K562 (cell line): ENCODE measurements at regions not wholly inside any gene's neighbourhood (a gene's known extent, or its start where the extent isn't known, plus 50 kb on each side); places are given as distances from the start of the nearest gene placed in this dataset.

ENCODE experiments used
- ARID1B ChIP-seq: fragments of 450-650 bp; IDR thresholded peaks from 2 replicates; pipeline ENCODE4 v1.6.1; 2016; ENCODE audit warnings: antibody characterized with exemption, mild to moderate bottlenecking, inconsistent platforms
- DPF2 ChIP-seq: fragments of 450-650 bp; IDR thresholded peaks from 2 replicates; pipeline ENCODE4 v1.6.1; 2016
- IRF9 ChIP-seq: fragments of 450-650 bp; IDR thresholded peaks from 2 replicates; pipeline ENCODE4 v1.6.1; 2016; ENCODE audit warnings: missing biosample characterization, missing genetic modification characterization
- JUND ChIP-seq, 2 experiments: IDR thresholded peaks; 2 replicates in 1 of 2; 3 replicates in 1 of 2; pipeline ENCODE4 v1.6.1; 2011; ENCODE audit warnings: borderline replicate concordance in 2 of 2, low read depth in 2 of 2, low read length in 2 of 2, improper control_type of control experiment in 1 of 2, missing biosample characterization in 1 of 2, missing genetic modification characterization in 1 of 2, missing genetic modification reagents in 1 of 2
- SMARCE1 ChIP-seq: fragments of 450-650 bp; IDR thresholded peaks from 2 replicates; pipeline ENCODE4 v1.7.1; 2016; ENCODE audit warnings: mild to moderate bottlenecking
- ZBTB26 ChIP-seq: fragments of 450-650 bp; formaldehyde crosslinking; IDR thresholded peaks from 2 replicates; pipeline ENCODE4 v1.4.0; 2022; ENCODE audit warnings: missing genetic modification characterization
- ZBTB5 ChIP-seq: fragments of 450-650 bp; IDR thresholded peaks from 2 replicates; pipeline ENCODE4 v1.6.1; 2017; ENCODE audit warnings: antibody characterized with exemption
- ZNF639 ChIP-seq, 2 experiments: fragments of 200-800 bp in 1 of 2; sonication (Bioruptor generic) in 1 of 2; sonication (generic) in 1 of 2; formaldehyde crosslinking in 1 of 2; IDR thresholded peaks in 1 of 2; conservative IDR thresholded peaks in 1 of 2; 2 replicates each; pipeline versions ENCODE4 v1.5.0 to v1.6.1; 2016 to 2020; ENCODE audit warnings: missing compliant biosample characterization in 1 of 2, missing genetic modification characterization in 1 of 2, missing genetic modification reagents in 1 of 2

- TF ChIP-seq DPF2 (0 out of 2 replicates have a peak, but pooled peaks have one; percentile 57), IRF9 (tag) (no peak), ZBTB5 (no peak), SMARCE1 (peak; percentile 53), JUND (IDR thresholded peaks at IDR 0.05; ENCODE audit: borderline replicate concordance, low read depth, low read length) (peak; percentile 88), JUND (tag; IDR thresholded peaks at IDR 0.05; ENCODE audit: borderline replicate concordance, low read depth, low read length) (peak; percentile 72; the same call in 2 of the 3 replicates), ZNF639 (CRISPR knock-in tag; conservative IDR thresholded peaks at IDR 0.05 in 1 of 2, IDR thresholded peaks at IDR 0.05 in 1 of 2) (no peak), ZBTB26 (CRISPR knock-in tag) (no peak), ARID1B (peak; percentile 56; the same call in 1 of the 2 replicates)
Measured at GRCh38 chr2:195342061-195342460, 315.0 kb upstream of the SLC39A10 start (continued).
